Gastroesophageal sphincter (tissue), 3 donors: ENCODE measurements at regions not wholly inside any gene's neighbourhood (a gene's known extent, or its start where the extent isn't known, plus 50 kb on each side); places are given as distances from the start of the nearest gene placed in this dataset.

ENCODE experiments used
- CTCF ChIP-seq, 4 experiments: fragments of 200-600 bp in 2 of 4; fragments of 450-650 bp in 2 of 4; sonication (generic) in 1 of 4; IDR thresholded peaks; one replicate each; pipeline ENCODE4 v1.5.1; 2017 to 2019; ENCODE audit warnings: antibody characterized with exemption in 4 of 4, mild to moderate bottlenecking in 2 of 4, moderate library complexity in 2 of 4
- EP300 ChIP-seq: sonication (generic); formaldehyde crosslinking; IDR thresholded peaks from one replicate; pipeline ENCODE4 v1.6.1; 2017; ENCODE audit warnings: antibody characterized with exemption, mild to moderate bottlenecking
- POLR2A ChIP-seq, 2 donors: fragments of 450-650 bp; IDR thresholded peaks; one replicate each; pipeline ENCODE4 v1.6.1; 2017; ENCODE audit warnings: antibody characterized with exemption in 2 of 2, mild to moderate bottlenecking in 2 of 2, moderate library complexity in 1 of 2

- TF ChIP-seq EP300 (no peak), POLR2A (IDR thresholded peaks at IDR 0.05) (no peak), CTCF (IDR thresholded peaks at IDR 0.05) (no peak)
Measured at GRCh38 chr18:26624443-26624842, 76.1 kb upstream of the KCTD1 start.
